RCC 7860 (cell line): ENCODE measurements at regions not wholly inside any gene's neighbourhood (a gene's known extent, or its start where the extent isn't known, plus 50 kb on each side); places are given as distances from the start of the nearest gene placed in this dataset.

Source experiments
- DNase-seq: peaks from one replicate; pipeline ENCODE4 v3.0.0-alpha.2; 2015; ENCODE audit warnings: low spot score
- FAIRE-seq: peaks from 2 replicates; lab custom pipeline; 2012; peaks lifted over from hg19 to GRCh38; lab: Jason Lieb, UNC

- DNase-seq, result no peak
- FAIRE-seq, result no peak
These were observed 383.6 kb downstream of the GRIN2B start for GRCh38 chr12:13597837-13598236.

GRCh38 chr12:13597166-13597565, 384.2 kb downstream of the GRIN2B start:
- FAIRE-seq (no peak), DNase-seq (no peak)

- DNase-seq, result no peak
- FAIRE-seq, result no peak
These were observed 384.7 kb downstream of the GRIN2B start for GRCh38 chr12:13596714-13597113.

- no peak for FAIRE-seq
- no peak for DNase-seq
These were observed 385.6 kb downstream of the GRIN2B start for GRCh38 chr12:13595536-13596443.

GRCh38 chr12:13594731-13595514, 386.5 kb downstream of the GRIN2B start:
- no peak for FAIRE-seq
- no peak for DNase-seq

GRCh38 chr12:13592063-13592942, 389.1 kb downstream of the GRIN2B start:
- FAIRE-seq (no peak), DNase-seq (no peak)

- DNase-seq (no peak), FAIRE-seq (no peak)
These were observed 389.9 kb downstream of the GRIN2B start for GRCh38 chr12:13591488-13591887.

- DNase-seq (no peak), FAIRE-seq (no peak)
These were observed 390.3 kb downstream of the GRIN2B start for GRCh38 chr12:13591059-13591458.

GRCh38 chr12:13588574-13588973, 392.0 kb downstream of the EMP1 start:
- DNase-seq (no peak), FAIRE-seq (no peak)

GRCh38 chr12:13587721-13588390, 391.3 kb downstream of the EMP1 start:
- FAIRE-seq (no peak), DNase-seq (no peak)

- FAIRE-seq (no peak), DNase-seq (no peak)
These were observed 389.8 kb downstream of the EMP1 start for GRCh38 chr12:13586361-13586760.

- FAIRE-seq, result no peak
- no peak for DNase-seq
These were observed 388.0 kb downstream of the EMP1 start for GRCh38 chr12:13584541-13584940.

GRCh38 chr12:13583630-13584029, 387.1 kb downstream of the EMP1 start:
- no peak for DNase-seq
- no peak for FAIRE-seq

GRCh38 chr12:13582421-13582820, 385.9 kb downstream of the EMP1 start:
- DNase-seq (no peak), FAIRE-seq (no peak)

- no peak for DNase-seq
- no peak for FAIRE-seq
These were observed 384.5 kb downstream of the EMP1 start for GRCh38 chr12:13581031-13581430.

GRCh38 chr12:13580206-13580605, 383.7 kb downstream of the EMP1 start:
- FAIRE-seq, result no peak
- DNase-seq, result no peak

- DNase-seq (no peak), FAIRE-seq (no peak)
These were observed 380.5 kb downstream of the EMP1 start for GRCh38 chr12:13576935-13577500.

GRCh38 chr12:13573698-13574321, 377.3 kb downstream of the EMP1 start:
- DNase-seq (peak; percentile 17), FAIRE-seq (no peak)

GRCh38 chr12:13571035-13571434, 374.5 kb downstream of the EMP1 start:
- no peak for FAIRE-seq
- no peak for DNase-seq
